Medulla oblongata (tissue), 1 donor: ENCODE measurements at regions not wholly inside any gene's neighbourhood (a gene's known extent, or its start where the extent isn't known, plus 50 kb on each side); places are given as distances from the start of the nearest gene placed in this dataset.
A peak's percentile ranks its signal among the peaks of the same experiment; 100 is the strongest.
"Not testable (repeated sequence)": the region's sequence is repeated elsewhere in the genome, so short reads cannot be mapped to it uniquely, and the experiment has no call there.

Experiments
- DNase-seq: peaks from one replicate; pipeline ENCODE4 v3.0.0-alpha.2; 2015; ENCODE audit errors: extremely low spot score

DNA sequence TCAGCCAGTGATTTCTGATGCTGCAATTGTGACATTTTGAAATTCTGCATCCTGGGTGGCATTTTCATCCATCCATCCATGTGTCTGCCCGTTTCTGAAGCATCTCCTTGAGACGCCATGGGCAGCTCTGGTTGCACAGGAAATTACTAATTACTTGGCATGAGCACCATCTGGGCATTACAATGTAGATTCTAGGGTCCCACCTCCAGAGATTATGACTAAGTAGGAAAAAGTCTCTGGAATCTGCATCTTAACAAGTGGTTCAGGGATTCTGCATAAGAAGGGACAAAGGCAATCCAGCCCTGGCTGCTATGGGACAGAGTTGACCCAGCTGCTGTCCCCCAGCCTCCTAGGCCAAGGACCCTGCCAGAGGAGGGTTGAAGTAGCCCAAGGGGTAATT, 65.3 kb downstream of the CUZD1 start:
- no peak for DNase-seq

DNA sequence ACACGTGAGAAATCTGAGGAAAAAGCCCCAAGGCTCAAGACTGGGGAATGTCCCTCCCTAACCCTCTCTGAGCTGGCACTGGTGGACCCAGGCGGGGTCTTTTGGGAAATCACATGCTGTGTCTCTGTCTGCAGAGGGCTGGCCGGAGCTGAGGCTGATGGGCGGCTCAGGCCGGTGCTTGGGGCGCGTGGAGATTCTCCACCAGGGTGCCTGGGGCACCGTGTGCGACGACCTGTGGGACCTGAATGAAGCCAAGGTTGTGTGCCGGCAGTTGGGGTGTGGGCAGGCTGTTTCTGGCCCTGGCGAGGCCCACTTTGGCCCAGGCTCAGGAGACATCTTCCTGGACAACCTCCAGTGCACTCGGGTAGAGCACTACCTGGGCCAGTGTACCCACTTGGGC, 65.7 kb downstream of the CUZD1 start:
- DNase-seq, result no peak

DNA sequence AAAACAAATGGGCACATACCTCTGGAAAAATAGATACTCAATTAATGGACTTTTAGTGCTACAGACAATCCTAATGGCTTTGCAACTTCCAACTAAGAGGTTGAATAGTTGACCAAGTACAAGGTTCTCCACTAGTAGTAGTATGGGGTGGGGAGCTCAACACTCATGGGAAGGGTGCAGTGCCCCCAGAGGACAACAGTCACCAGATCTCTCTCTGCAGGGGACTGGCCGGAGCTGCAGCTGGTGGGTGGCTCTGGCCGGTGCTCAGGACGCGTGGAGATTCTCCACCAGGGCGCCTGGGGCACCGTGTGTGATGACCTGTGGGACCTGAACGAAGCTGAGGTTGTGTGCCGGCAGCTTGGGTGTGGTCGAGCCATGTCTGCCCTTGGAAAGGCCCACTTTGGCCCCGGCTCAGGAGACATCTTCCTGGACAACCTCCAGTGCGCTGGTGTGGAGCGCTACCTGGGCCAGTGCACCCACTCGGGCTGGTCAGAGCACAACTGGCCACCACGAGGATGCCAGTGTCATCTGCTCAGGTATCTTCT, 68.1 kb downstream of the CUZD1 start:
- no peak for DNase-seq

DNA sequence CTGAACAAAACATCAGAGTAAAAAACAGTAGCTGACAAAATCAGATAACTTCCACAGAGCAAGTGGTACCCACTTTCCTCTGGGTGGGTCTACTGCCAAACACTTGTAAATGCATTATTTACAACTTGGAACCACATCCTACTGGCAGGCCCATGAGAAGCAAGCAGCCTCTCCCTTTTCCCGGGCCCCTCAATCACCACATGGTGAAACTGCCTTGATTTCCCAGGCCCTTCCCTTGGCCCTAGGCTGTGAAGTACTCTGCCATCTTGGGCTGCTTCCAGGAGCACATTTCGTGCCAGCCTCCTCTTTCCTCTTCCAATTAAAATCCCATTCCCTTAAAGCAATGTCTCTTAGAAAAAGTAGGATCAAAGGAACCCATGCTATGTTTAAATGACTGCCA, 71.4 kb downstream of the CUZD1 start:
- peak; percentile 30 for DNase-seq

DNA sequence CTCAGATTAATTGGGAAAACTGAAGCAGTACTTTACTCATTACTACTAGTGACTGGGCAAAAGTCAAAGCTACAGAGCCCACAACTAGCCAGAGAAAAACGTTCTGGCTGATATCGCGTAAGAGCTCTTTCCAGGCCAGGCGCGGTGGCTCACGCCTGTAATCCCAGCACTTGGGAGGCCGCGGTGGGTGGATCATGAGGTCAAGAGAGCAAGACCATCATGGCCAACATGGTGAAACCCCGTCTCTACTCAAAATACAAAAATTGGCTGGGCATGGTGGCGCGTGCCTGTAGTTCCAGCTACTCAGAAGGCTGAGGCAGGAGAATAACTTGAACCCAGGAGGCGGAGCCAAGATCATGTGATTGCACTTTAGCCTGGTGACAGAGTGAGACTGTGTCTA, 71.8 kb upstream of the C10orf120 start:
- not testable (repeated sequence) for DNase-seq

DNA sequence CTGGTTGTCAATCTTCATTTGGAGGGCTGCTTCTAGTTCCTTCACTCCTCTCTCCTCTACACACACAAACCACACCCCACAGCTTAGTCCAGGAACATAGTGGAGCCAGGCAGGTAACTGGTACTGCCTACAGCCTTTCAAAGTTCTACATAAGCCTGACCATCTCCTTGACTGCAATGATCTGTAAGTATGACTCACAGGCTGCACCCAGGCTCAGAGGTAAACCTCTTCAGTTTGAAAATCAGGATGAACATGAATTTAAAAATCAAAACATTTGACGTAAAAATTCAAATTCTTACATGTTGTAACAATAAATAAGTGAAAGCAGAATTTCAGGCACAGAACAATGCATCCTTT, 68.7 kb upstream of the C10orf120 start:
- DNase-seq, result no peak

DNA sequence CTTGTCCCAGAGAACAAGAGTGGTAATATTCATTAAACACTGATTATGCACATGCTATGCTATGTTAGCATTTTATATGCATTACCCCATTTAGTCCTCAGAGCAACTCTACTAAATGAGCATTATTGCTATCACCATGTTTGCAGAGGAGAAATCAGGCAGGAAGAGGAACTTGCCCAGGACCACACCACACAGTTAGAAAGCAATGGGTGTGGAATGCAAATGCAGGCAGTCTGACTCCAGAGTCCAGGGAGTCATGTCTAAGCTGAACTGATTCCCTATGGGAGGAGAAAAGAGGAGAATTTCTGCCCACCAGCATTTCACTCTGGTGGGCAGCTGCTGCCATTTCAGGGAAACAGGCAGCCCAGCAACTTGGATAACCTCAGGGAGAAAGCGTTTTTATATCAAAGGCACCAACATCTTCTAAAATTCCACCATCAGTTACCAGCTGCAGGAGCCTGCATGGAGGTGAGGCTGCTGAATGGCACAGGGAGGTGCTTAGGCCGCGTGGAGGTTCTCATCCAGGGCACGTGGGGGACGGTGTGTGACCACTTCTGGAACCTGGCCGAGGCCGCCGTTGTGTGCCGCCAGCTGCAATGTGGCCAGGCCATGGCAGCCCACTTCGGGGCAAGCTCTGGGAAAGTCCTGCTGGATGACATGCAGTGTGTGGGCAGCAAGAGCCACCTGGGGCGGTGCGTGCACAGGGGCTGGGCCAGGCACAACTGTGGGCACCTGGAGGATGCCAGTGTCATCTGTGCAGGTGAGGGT, 68.2 kb upstream of the C10orf120 start:
- no peak for DNase-seq

DNA sequence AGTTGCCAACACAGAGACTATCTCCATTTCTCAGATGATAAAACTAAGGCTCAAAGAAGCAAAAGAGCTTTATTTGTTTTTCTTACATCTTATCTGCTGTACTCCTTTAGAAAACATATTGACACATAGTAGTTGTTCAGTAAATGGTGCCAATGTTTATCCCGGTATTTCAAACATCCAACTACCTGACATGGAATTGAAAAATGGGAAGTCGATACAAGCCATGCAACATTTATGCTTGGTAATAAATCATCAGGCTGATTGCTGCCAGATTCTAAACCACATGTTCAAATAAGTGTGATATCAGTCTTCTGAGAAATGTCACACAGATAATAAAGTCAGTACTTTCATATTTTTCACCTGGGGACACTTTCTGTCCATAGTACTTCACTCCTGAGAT, 65.8 kb upstream of the C10orf120 start:
- DNase-seq, result no peak

DNA sequence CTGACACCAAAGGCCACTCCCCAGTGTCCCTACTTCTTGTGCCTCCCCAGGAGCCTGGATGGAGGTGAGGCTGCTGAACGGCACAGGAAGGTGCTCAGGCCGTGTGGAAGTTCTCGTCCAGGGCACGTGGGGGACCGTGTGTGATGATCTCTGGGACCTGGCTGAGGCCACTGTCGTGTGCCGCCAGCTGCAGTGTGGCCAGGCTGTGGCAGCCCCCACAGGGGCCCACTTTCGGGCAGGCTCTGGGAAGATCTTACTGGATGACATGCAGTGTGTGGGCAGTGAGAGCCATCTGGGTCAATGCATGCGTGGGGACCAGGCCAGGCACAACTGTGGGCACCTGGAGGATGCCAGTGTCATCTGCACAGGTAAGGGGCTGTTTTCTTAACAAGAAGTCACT, 57.0 kb upstream of the C10orf120 start:
- no peak for DNase-seq

DNA sequence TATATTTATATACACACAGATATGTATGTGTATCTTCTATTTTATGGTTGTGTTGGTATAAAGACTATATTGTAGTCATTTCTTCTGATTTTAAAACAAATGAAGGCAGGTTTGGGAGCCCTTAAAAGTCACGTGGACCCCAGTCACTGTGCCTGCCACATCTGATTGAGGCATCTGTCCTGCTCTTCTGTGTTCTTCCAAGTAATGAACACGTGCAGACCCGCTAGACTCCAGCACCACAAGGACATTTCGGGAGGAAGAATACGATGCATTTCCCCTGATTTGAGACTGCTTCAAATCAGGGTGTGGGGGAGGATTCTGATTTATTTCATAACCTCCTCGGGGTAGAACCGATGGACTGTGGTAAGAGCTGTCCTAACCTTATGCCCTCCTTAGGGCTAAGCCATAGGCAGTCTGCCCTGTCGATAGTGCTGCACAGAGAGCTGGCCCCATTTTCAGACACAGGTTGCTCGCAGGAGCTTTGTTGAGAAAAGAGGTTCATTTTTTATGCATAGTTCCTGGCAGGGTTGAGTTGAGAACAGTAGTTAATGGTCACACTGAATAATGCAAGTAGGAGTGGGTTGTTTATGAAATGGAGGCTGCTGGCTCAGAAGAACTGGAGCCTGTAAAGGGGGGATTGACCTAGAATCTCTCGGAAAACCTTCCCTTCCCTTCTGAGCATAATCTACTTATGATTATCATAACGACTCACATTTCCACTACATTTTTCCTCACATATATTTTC, 55.0 kb upstream of the C10orf120 start:
- no peak for DNase-seq

DNA sequence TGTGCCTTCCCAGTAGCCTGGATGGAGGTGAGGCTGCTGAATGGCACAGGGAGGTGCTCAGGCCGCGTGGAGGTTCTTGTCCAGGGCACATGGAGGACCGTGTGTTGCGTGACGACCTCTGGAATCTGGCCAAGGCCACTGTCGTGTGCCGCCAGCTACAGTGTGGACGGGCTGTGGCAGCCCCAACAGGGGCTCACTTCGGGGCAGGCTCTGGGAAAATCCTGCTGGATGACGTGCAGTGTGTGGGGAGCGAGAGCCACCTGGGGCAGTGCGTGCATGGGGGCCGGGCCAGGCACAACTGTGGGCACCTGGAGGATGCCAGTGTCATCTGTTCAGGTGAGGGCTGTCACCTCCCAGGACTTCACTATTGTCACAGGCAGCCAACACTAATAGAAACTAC, 50.2 kb upstream of the C10orf120 start:
- DNase-seq, result no peak
